ENCODE measurements at regions not wholly inside any gene's neighbourhood (a gene's known extent, or its start where the extent isn't known, plus 50 kb on each side); places are given as distances from the start of the nearest gene placed in this dataset.

- no peak for TF ChIP-seq PATZ1 (CRISPR knock-in tag; IDR thresholded peaks at IDR 0.05; ENCODE audit: borderline replicate concordance)
Measured at GRCh38 chr16:73231944-73232554, 184.1 kb upstream of the ZFHX3 start (continued).

DNA sequence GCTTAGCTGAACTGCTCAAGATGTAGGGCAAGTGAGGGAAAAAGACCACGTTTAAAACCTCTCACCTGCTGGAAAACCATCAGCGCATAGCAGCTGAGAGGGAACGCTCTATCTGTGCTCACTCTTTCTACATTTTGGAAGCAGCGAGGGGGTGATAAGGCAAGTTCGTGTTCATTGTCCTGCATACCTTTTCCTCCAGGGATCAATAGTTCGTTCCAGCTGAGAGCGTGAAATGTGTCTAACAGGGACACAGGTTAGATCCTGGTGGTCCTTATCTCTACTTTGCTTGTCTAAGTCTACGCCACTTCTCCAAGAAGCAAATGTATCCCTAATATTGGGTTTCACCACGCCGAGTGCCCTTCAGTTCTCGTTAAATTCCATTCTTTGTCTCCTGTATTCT is 183.5 kb upstream of the ZFHX3 start:
- no peak for TF ChIP-seq OSR1 (CRISPR knock-in tag; IDR thresholded peaks at IDR 0.05)
- no peak for TF ChIP-seq PPARA (CRISPR knock-in tag; IDR thresholded peaks at IDR 0.05; ENCODE audit: borderline replicate concordance)
- TF ChIP-seq ZNF565 (CRISPR knock-in tag; conservative IDR thresholded peaks at IDR 0.05; ENCODE audit: low read depth): no peak
- TF ChIP-seq ISL1 (CRISPR knock-in tag; IDR thresholded peaks at IDR 0.05): no peak
- no peak for TF ChIP-seq GLIS3 (CRISPR knock-in tag; IDR thresholded peaks at IDR 0.05)
- no peak for TF ChIP-seq ESRRG (CRISPR knock-in tag; IDR thresholded peaks at IDR 0.05)
- TF ChIP-seq, protein P1, sequence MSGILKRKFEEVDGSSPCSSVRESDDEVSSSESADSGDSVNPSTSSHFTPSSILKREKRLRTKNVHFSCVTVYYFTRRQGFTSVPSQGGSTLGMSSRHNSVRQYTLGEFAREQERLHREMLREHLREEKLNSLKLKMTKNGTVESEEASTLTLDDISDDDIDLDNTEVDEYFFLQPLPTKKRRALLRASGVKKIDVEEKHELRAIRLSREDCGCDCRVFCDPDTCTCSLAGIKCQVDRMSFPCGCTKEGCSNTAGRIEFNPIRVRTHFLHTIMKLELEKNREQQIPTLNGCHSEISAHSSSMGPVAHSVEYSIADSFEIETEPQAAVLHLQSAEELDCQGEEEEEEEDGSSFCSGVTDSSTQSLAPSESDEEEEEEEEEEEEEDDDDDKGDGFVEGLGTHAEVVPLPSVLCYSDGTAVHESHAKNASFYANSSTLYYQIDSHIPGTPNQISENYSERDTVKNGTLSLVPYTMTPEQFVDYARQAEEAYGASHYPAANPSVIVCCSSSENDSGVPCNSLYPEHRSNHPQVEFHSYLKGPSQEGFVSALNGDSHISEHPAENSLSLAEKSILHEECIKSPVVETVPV (CRISPR knock-in tag; IDR thresholded peaks at IDR 0.05): no peak
- TF ChIP-seq, protein P2, sequence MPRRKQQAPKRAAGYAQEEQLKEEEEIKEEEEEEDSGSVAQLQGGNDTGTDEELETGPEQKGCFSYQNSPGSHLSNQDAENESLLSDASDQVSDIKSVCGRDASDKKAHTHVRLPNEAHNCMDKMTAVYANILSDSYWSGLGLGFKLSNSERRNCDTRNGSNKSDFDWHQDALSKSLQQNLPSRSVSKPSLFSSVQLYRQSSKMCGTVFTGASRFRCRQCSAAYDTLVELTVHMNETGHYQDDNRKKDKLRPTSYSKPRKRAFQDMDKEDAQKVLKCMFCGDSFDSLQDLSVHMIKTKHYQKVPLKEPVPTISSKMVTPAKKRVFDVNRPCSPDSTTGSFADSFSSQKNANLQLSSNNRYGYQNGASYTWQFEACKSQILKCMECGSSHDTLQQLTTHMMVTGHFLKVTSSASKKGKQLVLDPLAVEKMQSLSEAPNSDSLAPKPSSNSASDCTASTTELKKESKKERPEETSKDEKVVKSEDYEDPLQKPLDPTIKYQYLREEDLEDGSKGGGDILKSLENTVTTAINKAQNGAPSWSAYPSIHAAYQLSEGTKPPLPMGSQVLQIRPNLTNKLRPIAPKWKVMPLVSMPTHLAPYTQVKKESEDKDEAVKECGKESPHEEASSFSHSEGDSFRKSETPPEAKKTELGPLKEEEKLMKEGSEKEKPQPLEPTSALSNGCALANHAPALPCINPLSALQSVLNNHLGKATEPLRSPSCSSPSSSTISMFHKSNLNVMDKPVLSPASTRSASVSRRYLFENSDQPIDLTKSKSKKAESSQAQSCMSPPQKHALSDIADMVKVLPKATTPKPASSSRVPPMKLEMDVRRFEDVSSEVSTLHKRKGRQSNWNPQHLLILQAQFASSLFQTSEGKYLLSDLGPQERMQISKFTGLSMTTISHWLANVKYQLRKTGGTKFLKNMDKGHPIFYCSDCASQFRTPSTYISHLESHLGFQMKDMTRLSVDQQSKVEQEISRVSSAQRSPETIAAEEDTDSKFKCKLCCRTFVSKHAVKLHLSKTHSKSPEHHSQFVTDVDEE (CRISPR knock-in tag; IDR thresholded peaks at IDR 0.05): no peak
- TF ChIP-seq SNAI2 (CRISPR knock-in tag; IDR thresholded peaks at IDR 0.05): no peak
- TF ChIP-seq CSDC2 (CRISPR knock-in tag; IDR thresholded peaks at IDR 0.05): no peak
- TF ChIP-seq ZC3H10 (CRISPR knock-in tag; IDR thresholded peaks at IDR 0.05): no peak
- no peak for TF ChIP-seq RARB (CRISPR knock-in tag; IDR thresholded peaks at IDR 0.05)
- no peak for TF ChIP-seq ZNF8 (CRISPR knock-in tag; IDR thresholded peaks at IDR 0.05)
- no peak for TF ChIP-seq ZNF70 (CRISPR knock-in tag; IDR thresholded peaks at IDR 0.05)
- no peak for TF ChIP-seq BACH2 (CRISPR knock-in tag; IDR thresholded peaks at IDR 0.05; ENCODE audit: borderline replicate concordance)
- TF ChIP-seq PATZ1 (CRISPR knock-in tag; IDR thresholded peaks at IDR 0.05; ENCODE audit: borderline replicate concordance): no peak
- TF ChIP-seq, protein P3, sequence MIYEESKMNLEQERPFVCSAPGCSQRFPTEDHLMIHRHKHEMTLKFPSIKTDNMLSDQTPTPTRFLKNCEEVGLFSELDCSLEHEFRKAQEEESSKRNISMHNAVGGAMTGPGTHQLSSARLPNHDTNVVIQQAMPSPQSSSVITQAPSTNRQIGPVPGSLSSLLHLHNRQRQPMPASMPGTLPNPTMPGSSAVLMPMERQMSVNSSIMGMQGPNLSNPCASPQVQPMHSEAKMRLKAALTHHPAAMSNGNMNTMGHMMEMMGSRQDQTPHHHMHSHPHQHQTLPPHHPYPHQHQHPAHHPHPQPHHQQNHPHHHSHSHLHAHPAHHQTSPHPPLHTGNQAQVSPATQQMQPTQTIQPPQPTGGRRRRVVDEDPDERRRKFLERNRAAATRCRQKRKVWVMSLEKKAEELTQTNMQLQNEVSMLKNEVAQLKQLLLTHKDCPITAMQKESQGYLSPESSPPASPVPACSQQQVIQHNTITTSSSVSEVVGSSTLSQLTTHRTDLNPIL (CRISPR knock-in tag; IDR thresholded peaks at IDR 0.05; ENCODE audit: low read depth): no peak
- no peak for TF ChIP-seq TOX (CRISPR knock-in tag; IDR thresholded peaks at IDR 0.05; ENCODE audit: borderline replicate concordance)
- TF ChIP-seq ZFP3 (CRISPR knock-in tag; IDR thresholded peaks at IDR 0.05): no peak
- ATAC-seq: no peak

- no peak for ATAC-seq
- TF ChIP-seq RARB (CRISPR knock-in tag; IDR thresholded peaks at IDR 0.05) (no peak), ARNTL (CRISPR knock-in tag; IDR thresholded peaks at IDR 0.05; ENCODE audit: borderline replicate concordance, low read depth) (no peak), ZNF70 (CRISPR knock-in tag; IDR thresholded peaks at IDR 0.05) (no peak), ZNF565 (CRISPR knock-in tag; conservative IDR thresholded peaks at IDR 0.05; ENCODE audit: low read depth) (no peak)
- TF ChIP-seq, protein P1 (CRISPR knock-in tag; IDR thresholded peaks at IDR 0.05): no peak
- TF ChIP-seq, protein P2 (CRISPR knock-in tag; IDR thresholded peaks at IDR 0.05): no peak
- TF ChIP-seq, protein P4, sequence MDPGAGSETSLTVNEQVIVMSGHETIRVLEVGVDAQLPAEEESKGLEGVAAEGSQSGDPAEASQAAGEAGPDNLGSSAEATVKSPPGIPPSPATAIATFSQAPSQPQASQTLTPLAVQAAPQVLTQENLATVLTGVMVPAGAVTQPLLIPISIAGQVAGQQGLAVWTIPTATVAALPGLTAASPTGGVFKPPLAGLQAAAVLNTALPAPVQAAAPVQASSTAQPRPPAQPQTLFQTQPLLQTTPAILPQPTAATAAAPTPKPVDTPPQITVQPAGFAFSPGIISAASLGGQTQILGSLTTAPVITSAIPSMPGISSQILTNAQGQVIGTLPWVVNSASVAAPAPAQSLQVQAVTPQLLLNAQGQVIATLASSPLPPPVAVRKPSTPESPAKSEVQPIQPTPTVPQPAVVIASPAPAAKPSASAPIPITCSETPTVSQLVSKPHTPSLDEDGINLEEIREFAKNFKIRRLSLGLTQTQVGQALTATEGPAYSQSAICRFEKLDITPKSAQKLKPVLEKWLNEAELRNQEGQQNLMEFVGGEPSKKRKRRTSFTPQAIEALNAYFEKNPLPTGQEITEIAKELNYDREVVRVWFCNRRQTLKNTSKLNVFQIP (CRISPR knock-in tag; IDR thresholded peaks at IDR 0.05; ENCODE audit: borderline replicate concordance, low read depth): no peak
Measured at GRCh38 chr16:73230651-73231050, 182.7 kb upstream of the ZFHX3 start.

All from SK-N-SH treated with all-trans-retinoic acid at 6 μM for 48 hours (cell line).